HG03103 (cell line): ENCODE measurements at regions not wholly inside any gene's neighbourhood (a gene's known extent, or its start where the extent isn't known, plus 50 kb on each side); places are given as distances from the start of the nearest gene placed in this dataset.
"Not testable (repeated sequence)": the region's sequence is repeated elsewhere in the genome, so short reads cannot be mapped to it uniquely, and the experiment has no call there.

Experiments
- ATAC-seq: cut with Tn5 transposase; IDR thresholded peaks from one replicate; pipeline ENCODE4 v1.9.1; 2021; ENCODE audit warnings: low read depth; ENCODE audit not compliant: unreplicated experiment

GRCh38 chrX:13955975-13956374, 73.7 kb downstream of the GEMIN8 start:
- no peak for ATAC-seq

GRCh38 chrX:13955095-13955647, 74.5 kb downstream of the GEMIN8 start:
- no peak for ATAC-seq

GRCh38 chrX:13952581-13952980, 77.1 kb downstream of the GEMIN8 start:
- ATAC-seq, result no peak

GRCh38 chrX:13946223-13946622, 83.5 kb downstream of the GEMIN8 start:
- not testable (repeated sequence) for ATAC-seq

DNA sequence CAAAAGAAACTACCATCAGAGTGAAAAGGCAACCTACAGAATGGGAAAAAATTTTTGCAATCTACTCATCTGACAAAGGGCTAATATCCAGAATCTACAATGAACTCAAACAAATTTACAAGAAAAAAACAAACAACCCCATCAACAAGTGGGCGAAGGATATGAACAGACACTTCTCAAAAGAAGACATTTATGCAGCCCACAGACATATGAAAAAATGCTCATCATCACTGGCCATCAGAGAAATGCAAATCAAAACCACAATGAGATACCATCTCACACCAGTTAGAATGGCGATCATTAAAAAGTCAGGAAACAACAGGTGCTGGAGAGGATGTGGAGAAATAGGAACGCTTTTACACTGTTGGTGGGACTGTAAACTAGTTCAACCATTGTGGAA, 83.9 kb downstream of the GEMIN8 start:
- ATAC-seq, result not testable (repeated sequence)

DNA sequence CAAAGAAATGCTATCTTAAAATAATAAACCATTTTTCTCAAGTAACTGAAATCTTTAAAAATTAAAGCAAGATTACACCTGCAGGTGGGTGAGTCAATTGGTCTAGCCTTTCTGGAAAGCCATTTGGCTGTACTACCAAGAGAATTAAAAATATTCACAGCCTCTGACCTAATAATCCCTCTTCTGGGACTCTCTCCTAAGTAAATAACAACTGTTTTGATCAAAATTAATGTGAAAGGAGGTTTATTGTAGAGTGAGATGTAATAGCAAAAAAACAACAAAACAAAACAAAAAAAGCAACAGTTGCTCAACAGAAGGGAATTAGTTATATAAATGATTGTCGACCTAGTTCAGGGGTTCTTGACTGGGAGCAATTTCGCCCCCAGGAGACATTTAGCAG, 89.0 kb downstream of the GEMIN8 start:
- no peak for ATAC-seq

- no peak for ATAC-seq
Observed at GRCh38 chrX:13939741-13940597, 89.7 kb downstream of the GEMIN8 start.

- no peak for ATAC-seq
Observed at GRCh38 chrX:13938829-13939530, 90.7 kb downstream of the GEMIN8 start.

DNA sequence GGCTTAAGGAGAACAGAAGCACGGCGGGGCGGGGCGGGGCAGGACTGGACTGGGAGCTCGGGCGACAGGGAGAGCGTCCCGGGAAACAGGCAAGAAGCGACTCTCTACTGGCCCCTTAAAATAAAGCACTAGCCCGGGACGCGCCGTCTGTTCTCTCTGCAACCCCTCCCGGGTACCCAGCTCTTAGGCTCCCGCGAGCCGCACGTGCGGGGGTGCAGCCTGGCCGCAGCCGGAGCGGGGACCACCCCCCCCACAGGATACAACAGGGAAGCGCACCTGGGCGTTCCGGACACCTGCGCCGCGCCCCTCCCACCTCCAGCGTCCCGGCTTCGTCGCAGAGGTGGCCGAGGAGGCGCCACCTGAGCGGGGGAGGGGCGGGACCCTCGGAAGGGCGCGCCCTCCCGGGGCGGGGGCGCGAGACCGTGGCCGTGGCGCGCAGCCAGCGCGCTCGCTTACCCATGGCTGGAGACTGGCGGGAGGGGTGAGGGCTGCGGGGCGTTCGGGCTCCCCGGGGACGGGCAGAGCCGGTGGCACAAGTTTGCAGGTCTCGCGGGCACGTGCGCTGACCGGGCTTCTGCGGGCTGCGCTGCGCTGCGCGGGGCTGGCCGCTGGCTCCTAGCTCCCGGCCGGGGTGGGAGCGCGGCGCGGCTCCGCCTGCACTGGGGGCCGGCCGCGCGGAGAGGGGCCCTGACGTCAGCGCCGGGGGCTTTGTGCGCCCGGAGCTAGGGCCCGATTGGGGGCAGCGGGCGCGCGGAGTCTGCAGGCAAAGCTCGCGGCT, 91.5 kb downstream of the GEMIN8 start:
- no peak for ATAC-seq

DNA sequence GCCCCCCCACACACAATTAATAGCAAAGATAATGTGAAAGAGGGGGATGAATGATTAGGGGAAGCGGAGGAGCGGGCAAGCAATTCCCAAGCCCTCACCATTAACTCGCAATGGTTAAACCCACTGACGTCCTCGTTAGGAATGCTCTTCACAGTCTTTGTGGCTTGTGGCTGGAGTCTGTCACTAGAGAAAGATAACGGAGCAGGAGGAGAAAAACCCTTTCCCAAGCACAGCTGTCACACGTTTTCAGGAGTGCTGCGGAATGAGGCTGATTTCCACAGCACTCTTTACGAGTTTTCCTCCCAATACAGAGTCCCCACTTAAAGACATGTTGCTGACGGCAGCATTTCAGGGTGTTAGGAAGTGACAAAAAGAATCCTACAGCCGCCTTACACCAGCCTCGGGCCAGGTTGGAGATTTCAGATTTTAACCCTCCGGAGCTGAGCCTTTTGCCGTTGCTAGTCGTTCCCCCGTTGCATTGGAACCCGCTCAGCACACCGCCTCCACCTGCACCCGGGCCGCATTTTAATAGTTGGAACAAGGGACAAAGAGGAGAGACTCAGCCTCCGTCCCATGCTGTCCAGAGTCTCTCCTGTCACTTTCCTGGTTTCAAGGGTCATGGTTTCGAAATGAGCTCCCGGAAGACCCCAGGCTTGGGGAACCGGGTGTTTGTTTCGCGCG, 92.2 kb downstream of the GEMIN8 start:
- ATAC-seq, result no peak

DNA sequence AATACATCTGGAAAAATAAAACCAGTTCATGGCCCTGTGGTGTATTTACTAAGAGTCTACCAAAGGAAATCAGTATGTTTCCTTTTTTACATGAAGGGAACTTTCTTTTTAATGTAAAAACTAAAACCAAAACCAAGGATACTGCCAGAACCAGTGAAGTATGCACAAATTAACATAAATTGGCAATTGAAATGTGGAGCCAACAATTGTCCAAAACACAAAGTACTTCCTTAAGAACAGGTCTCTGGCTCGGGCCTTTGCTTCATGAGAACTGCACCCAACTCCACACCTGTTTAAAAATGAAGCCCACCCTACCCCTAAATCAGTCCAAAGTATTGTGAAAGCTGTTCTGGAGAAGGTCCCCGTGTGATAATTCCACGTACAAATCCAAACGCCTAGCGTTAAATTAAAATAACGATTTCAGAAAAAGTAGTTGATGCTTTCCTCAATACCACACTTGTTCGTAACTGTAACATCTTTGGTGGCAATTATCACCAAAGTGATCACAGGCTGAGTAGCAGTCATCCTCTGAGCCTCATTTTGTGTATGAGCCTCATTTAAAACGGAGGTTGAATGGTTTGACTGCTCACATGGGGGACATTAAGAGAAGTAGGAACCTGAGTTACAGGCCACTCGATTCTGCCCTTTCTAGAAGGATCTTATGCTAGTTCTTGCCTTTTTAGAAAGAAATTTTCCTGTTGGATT, 93.0 kb downstream of the GEMIN8 start:
- ATAC-seq, result no peak

DNA sequence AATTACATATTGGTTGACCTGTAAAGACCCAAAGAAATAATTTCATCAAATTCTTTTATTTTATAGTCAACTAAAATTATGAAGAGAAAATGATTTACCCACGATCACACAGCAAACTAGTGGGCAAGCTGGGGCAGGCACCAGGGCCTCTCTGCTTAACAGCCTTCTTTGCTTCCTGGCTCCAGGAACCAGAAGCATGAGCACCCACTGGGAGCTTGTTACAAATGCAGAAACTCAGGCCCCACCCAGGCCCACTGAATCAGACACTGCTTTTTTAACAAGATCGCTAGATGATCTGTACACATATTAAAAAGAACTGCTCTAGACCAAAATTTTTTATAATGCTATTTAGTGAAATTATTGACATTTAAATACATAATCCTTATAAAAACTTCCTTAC, 95.0 kb downstream of the GEMIN8 start:
- ATAC-seq, result no peak

- ATAC-seq, result no peak
Observed at GRCh38 chrX:13933851-13934250, 95.8 kb downstream of the GEMIN8 start.

GRCh38 chrX:13933352-13933751, 96.3 kb downstream of the GEMIN8 start:
- no peak for ATAC-seq

- ATAC-seq, result no peak
Observed at GRCh38 chrX:13932416-13932815, 97.3 kb downstream of the GEMIN8 start.

GRCh38 chrX:13927175-13927574, 102.5 kb downstream of the GEMIN8 start:
- no peak for ATAC-seq

- ATAC-seq, result no peak
Observed at GRCh38 chrX:13923845-13924244, 105.8 kb downstream of the GEMIN8 start.

DNA sequence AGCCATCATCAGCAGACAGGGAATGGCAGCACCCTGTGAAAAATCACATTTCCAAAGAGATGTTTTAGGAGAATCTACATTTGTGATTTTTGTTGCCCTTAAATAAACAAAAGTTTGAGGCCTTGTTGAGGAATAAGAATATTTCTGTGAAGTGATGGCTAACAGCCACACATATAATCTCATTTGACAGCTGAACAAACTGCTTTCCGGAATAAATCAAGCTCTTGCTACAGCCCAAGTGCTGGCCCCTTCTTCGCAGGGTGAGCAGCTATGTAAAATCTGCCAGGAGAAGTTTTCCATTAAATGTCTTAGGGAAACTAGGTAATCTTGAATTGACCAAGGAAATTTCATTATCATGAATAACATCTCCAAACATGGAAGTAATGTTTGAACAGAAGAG, 106.4 kb upstream of the GPM6B start:
- no peak for ATAC-seq

DNA sequence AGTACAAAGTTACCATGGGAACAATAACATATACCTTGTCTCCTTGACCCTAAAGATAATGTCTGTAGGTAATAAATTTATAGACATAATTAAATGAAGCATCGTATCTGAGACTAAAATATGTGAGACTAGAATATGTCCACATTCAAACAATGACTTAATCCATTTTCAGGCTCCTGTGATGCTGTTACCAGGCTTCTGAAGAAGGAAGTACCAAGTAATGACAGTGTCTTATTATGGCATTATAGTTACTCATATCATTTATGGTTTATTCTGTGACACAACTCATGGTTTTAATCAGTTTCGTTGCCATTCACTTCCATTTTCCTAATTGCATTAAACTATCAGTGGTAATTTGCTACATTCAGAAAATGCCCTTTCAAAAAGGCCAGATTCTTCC, 100.6 kb upstream of the GPM6B start:
- no peak for ATAC-seq

DNA sequence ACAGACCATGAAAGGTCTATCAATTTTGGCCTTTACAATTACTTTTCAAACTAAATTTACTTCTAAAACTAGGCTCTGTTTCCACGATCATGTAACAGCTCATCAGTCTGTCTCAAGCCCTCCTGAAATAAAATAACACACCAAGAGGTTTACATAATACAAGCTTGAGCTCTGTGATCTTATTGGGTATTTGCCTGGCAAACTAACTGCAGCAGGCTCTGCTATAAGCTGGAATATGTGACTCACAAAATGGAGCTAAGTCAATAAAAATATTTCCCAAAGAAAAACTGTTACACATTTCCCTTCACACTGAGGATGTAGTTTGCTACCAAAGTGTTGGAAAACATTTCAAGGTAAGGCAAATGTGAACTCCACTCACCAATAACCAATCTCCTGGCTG, 94.7 kb upstream of the GPM6B start:
- ATAC-seq, result no peak
